Suppressor macrophage treated with lipopolysaccharide for 4 hours (primary cell): ENCODE measurements at regions not wholly inside any gene's neighbourhood (a gene's known extent, or its start where the extent isn't known, plus 50 kb on each side); places are given as distances from the start of the nearest gene placed in this dataset.

Experiments
- DNase-seq: peaks from one replicate; pipeline ENCODE4 v3.0.0-alpha.2; 2020

- DNase-seq: no peak
These were observed 355.1 kb upstream of the CLNK start for GRCh38 chr4:11039634-11040131.

GRCh38 chr4:11038926-11039325, 354.4 kb upstream of the CLNK start:
- no peak for DNase-seq

GRCh38 chr4:11037637-11038036, 353.1 kb upstream of the CLNK start:
- no peak for DNase-seq

- no peak for DNase-seq
These were observed 343.8 kb upstream of the CLNK start for GRCh38 chr4:11028334-11028733.

GRCh38 chr4:11021333-11021732, 336.8 kb upstream of the CLNK start:
- no peak for DNase-seq

GRCh38 chr4:11019451-11020240, 335.1 kb upstream of the CLNK start:
- DNase-seq: no peak

GRCh38 chr4:11014199-11014598, 329.6 kb upstream of the CLNK start:
- no peak for DNase-seq

- no peak for DNase-seq
These were observed 328.6 kb upstream of the CLNK start for GRCh38 chr4:11013094-11013664.

GRCh38 chr4:11011249-11011648, 326.7 kb upstream of the CLNK start:
- DNase-seq: no peak

GRCh38 chr4:11010624-11011023, 326.1 kb upstream of the CLNK start:
- DNase-seq: no peak

GRCh38 chr4:11009281-11009680, 324.7 kb upstream of the CLNK start:
- DNase-seq: no peak

GRCh38 chr4:11005300-11005699, 320.7 kb upstream of the CLNK start:
- no peak for DNase-seq

- no peak for DNase-seq
These were observed 320.2 kb upstream of the CLNK start for GRCh38 chr4:11004818-11005217.

- DNase-seq: no peak
These were observed 318.4 kb upstream of the CLNK start for GRCh38 chr4:11002961-11003360.

- DNase-seq: no peak
These were observed 314.3 kb upstream of the CLNK start for GRCh38 chr4:10998846-10999245.

- no peak for DNase-seq
These were observed 300.2 kb upstream of the CLNK start for GRCh38 chr4:10984815-10985214.

GRCh38 chr4:10983885-10984640, 299.5 kb upstream of the CLNK start:
- peak; percentile 13 for DNase-seq

GRCh38 chr4:10983268-10983667, 298.7 kb upstream of the CLNK start:
- DNase-seq: no peak

- no peak for DNase-seq
These were observed 297.7 kb upstream of the CLNK start for GRCh38 chr4:10982305-10982704.

GRCh38 chr4:10981576-10981975, 297.0 kb upstream of the CLNK start:
- DNase-seq: no peak

GRCh38 chr4:10981096-10981495, 296.5 kb upstream of the CLNK start:
- no peak for DNase-seq

GRCh38 chr4:10979032-10979431, 294.5 kb upstream of the CLNK start:
- DNase-seq: no peak

GRCh38 chr4:10977534-10977933, 293.0 kb upstream of the CLNK start:
- DNase-seq: peak; percentile 16

GRCh38 chr4:10974371-10974770, 289.8 kb upstream of the CLNK start:
- DNase-seq: peak; percentile 13
